Activated CD4-positive, CD25-positive, alpha-beta regulatory T cell treated with anti-CD3 and anti-CD28 coated beads, Interleukin-2, amount 50 U/mL, for 24 hours (primary cell): ENCODE measurements at regions not wholly inside any gene's neighbourhood (a gene's known extent, or its start where the extent isn't known, plus 50 kb on each side); places are given as distances from the start of the nearest gene placed in this dataset.

Experiments
- ATAC-seq, 2 donors: fragments of 150-1000 bp; cut with Tn5 transposase; one replicate each; pipeline ENCODE4 v1.10.0; 2021; ENCODE audit warnings: mild to moderate bottlenecking in 1 of 2, moderate library complexity in 1 of 2

GRCh38 chr7:36076074-36076473, 77.0 kb upstream of the EEPD1 start:
- ATAC-seq: no peak

- ATAC-seq: no peak
Measured at GRCh38 chr7:36078816-36079360, 74.2 kb upstream of the EEPD1 start.

GRCh38 chr7:36079446-36080025, 73.5 kb upstream of the EEPD1 start:
- no peak for ATAC-seq

GRCh38 chr7:36080843-36081242, 72.2 kb upstream of the EEPD1 start:
- no peak for ATAC-seq

- ATAC-seq: no peak
Measured at GRCh38 chr7:36082216-36082615, 70.8 kb upstream of the EEPD1 start.

GRCh38 chr7:36082910-36083309, 70.1 kb upstream of the EEPD1 start:
- no peak for ATAC-seq

GRCh38 chr7:36083626-36084380, 69.3 kb upstream of the EEPD1 start:
- no peak for ATAC-seq

GRCh38 chr7:36084485-36085091, 68.5 kb upstream of the EEPD1 start:
- ATAC-seq: no peak

GRCh38 chr7:36085096-36085495, 68.0 kb upstream of the EEPD1 start:
- ATAC-seq: no peak

- no peak for ATAC-seq
Measured at GRCh38 chr7:36086571-36086970, 66.5 kb upstream of the EEPD1 start.

GRCh38 chr7:36088553-36088952, 64.5 kb upstream of the EEPD1 start:
- ATAC-seq: no peak

GRCh38 chr7:36088966-36089365, 64.1 kb upstream of the EEPD1 start:
- no peak for ATAC-seq

- ATAC-seq: no peak
Measured at GRCh38 chr7:36090976-36091873, 61.8 kb upstream of the EEPD1 start.

- ATAC-seq: no peak
Measured at GRCh38 chr7:36091874-36092176, 61.2 kb upstream of the EEPD1 start.

- ATAC-seq: no peak
Measured at GRCh38 chr7:36092221-36092771, 60.8 kb upstream of the EEPD1 start.

GRCh38 chr7:36096460-36097095, 56.5 kb upstream of the EEPD1 start:
- no peak for ATAC-seq

GRCh38 chr7:36098096-36098495, 55.0 kb upstream of the EEPD1 start:
- no peak for ATAC-seq

GRCh38 chr7:36100226-36100625, 52.8 kb upstream of the EEPD1 start:
- ATAC-seq: no peak

- ATAC-seq: no peak
Measured at GRCh38 chr7:36100634-36101033, 52.4 kb upstream of the EEPD1 start.
